PC-3 (cell line): ENCODE measurements at regions not wholly inside any gene's neighbourhood (a gene's known extent, or its start where the extent isn't known, plus 50 kb on each side); places are given as distances from the start of the nearest gene placed in this dataset.

Source experiments
- ATAC-seq: fragments of 200-7000 bp; cut with Tn5 transposase; 2 replicates; pipeline ENCODE4 v1.9.1; 2020; ENCODE audit warnings: mild to moderate bottlenecking, moderate library complexity
- BruUV-seq: library from RNA; stranded (reverse); fragments of 400-500 nt; replicated peaks from 2 replicates; lab custom pipeline; 2021; lab: Mats Ljungman, UMichigan
- CTCF ChIA-PET: fragments of 300-600 bp; sonication (Branson Sonifier 250); formaldehyde crosslinking; loops from one replicate; lab custom pipeline; 2022; ENCODE audit warnings: antibody characterized with exemption; lab: Charles Lee
- POLR2A ChIA-PET: fragments of 300-600 bp; sonication (Branson Sonifier 250); formaldehyde crosslinking; loops from one replicate; lab custom pipeline; 2022; ENCODE audit warnings: antibody characterized with exemption; ENCODE audit not compliant: unreplicated experiment; lab: Charles Lee
- DNase-seq: peaks from one replicate; pipeline ENCODE4 v3.0.0-alpha.2; 2015
- H2AFZ ChIP-seq: fragments of 300-600 bp; sonication (generic); 2 replicates; pipeline ENCODE4 v1.6.0; 2016; ENCODE audit warnings: antibody characterized with exemption, low read length
- H3F3A ChIP-seq: fragments of 300-600 bp; sonication (generic); one replicate; pipeline ENCODE4 v1.6.0; 2017; ENCODE audit warnings: antibody characterized with exemption, low read length, control low read depth, mild to moderate bottlenecking; ENCODE audit not compliant: unreplicated experiment
- H3K27ac ChIP-seq: fragments of 300-600 bp; sonication (generic); 2 replicates; pipeline ENCODE4 v1.5.1; 2016; ENCODE audit warnings: mild to moderate bottlenecking, low read length
- H3K27me3 ChIP-seq: fragments of 300-600 bp; sonication (generic); 2 replicates; pipeline ENCODE4 v1.6.1; 2016; ENCODE audit warnings: low read length, mixed read lengths
- H3K36me3 ChIP-seq: fragments of 300-600 bp; sonication (generic); 2 replicates; pipeline ENCODE4 v1.6.1; 2016; ENCODE audit warnings: low read depth, mixed run types, low read length, mixed read lengths
- H3K4me1 ChIP-seq: fragments of 300-600 bp; sonication (generic); 2 replicates; pipeline ENCODE4 v1.5.1; 2016; ENCODE audit warnings: low read length; ENCODE audit not compliant: insufficient read depth
- H3K4me2 ChIP-seq: fragments of 300-600 bp; sonication (generic); 2 replicates; pipeline ENCODE4 v1.6.0; 2016; ENCODE audit warnings: low read length
- H3K4me3 ChIP-seq: fragments of 300-600 bp; sonication (generic); 2 replicates; pipeline ENCODE4 v1.5.1; 2016; ENCODE audit warnings: mild to moderate bottlenecking, low read length, mixed read lengths
- H3K79me2 ChIP-seq: fragments of 300-600 bp; sonication (generic); 2 replicates; pipeline ENCODE4 v1.6.1; 2017; ENCODE audit warnings: low read length, mixed read lengths
- H3K9ac ChIP-seq: fragments of 300-600 bp; sonication (generic); 2 replicates; pipeline ENCODE4 v1.6.0; 2016; ENCODE audit warnings: mild to moderate bottlenecking, low read length
- H3K9me2 ChIP-seq: fragments of 300-600 bp; sonication (generic); replicated peaks from 2 replicates; pipeline ENCODE4 v1.6.1; 2016; ENCODE audit warnings: mixed run types, low read length, mixed read lengths
- H3K9me3 ChIP-seq: fragments of 300-600 bp; sonication (generic); 2 replicates; pipeline ENCODE4 v1.6.1; 2016; ENCODE audit warnings: low read length, mixed read lengths
- H4K20me1 ChIP-seq: fragments of 300-600 bp; sonication (generic); 2 replicates; pipeline ENCODE4 v1.6.1; 2016; ENCODE audit warnings: low read length, mixed read lengths
- CTCF ChIP-seq: fragments of 300-600 bp; sonication (generic); conservative IDR thresholded peaks from 2 replicates; pipeline ENCODE4 v1.5.1; 2017; ENCODE audit warnings: antibody characterized with exemption, low read depth, mild to moderate bottlenecking, low read length
- EZH2 ChIP-seq: fragments of 300-600 bp; sonication (generic); IDR thresholded peaks from one replicate; pipeline ENCODE4 v1.6.1; 2017; ENCODE audit warnings: antibody characterized with exemption, mild to moderate bottlenecking, low read length; ENCODE audit not compliant: unreplicated experiment
- EZH2phosphoT487 ChIP-seq: fragments of 300-600 bp; sonication (generic); IDR thresholded peaks from 2 replicates; pipeline ENCODE4 v1.6.1; 2018; ENCODE audit warnings: mild to moderate bottlenecking, antibody characterized with exemption, low read length, borderline replicate concordance
- intact Hi-C: fragments of 100-400 bp; cut with micrococcal nuclease; formaldehyde crosslinking; loops from 2 replicates; pipeline ENCODE4 v1.9.0; 2023

- ChIA-PET CTCF (no interaction called here), POLR2A (no interaction called here)
- Histone ChIP-seq H3K9me2 (no peaks in the 10 kb centered on the region), H3K4me1 (no peaks in the 10 kb centered on the region), H3K27me3 (no peaks in the 10 kb centered on the region), H4K20me1 (no peaks in the 10 kb centered on the region), H3K4me3 (no peak overlapping the region), H3K36me3 (no peaks in the 10 kb centered on the region), H3K9ac (no peak overlapping the region), H3K27ac (no peak overlapping the region), H3K9me3 (no peaks in the 10 kb centered on the region), H3K79me2 (no peaks in the 10 kb centered on the region), H3K4me2 (no peak overlapping the region), H3F3A (no peaks in the 10 kb centered on the region), H2AFZ (no peak overlapping the region)
- no peak for DNase-seq
- no peak for ATAC-seq
- no TSS peak for BruUV-seq
- no peak for TF ChIP-seq EZH2phosphoT487
- TF ChIP-seq CTCF = no peak
- no peak for TF ChIP-seq EZH2
- intact Hi-C loops = no loop called here
These were observed 173.5 kb upstream of the FMR1 start for GRCh38 chrX:147738265-147738664.

- H3K27me3 ChIP-seq = no peaks in the 10 kb centered on the region
- H3K4me2 ChIP-seq = no peak overlapping the region
- no TSS peak for BruUV-seq
- no peaks in the 10 kb centered on the region for H3K9me2 ChIP-seq
- ChIA-PET POLR2A (no interaction called here), CTCF (no interaction called here)
- TF ChIP-seq CTCF (no peak), EZH2 (no peak), EZH2phosphoT487 (no peak)
- no peak overlapping the region for H2AFZ ChIP-seq
- no peak for DNase-seq
- H3K4me1 ChIP-seq = no peaks in the 10 kb centered on the region
- H3K79me2 ChIP-seq = no peaks in the 10 kb centered on the region
- H3K4me3 ChIP-seq = no peak overlapping the region
- H3K36me3 ChIP-seq = no peaks in the 10 kb centered on the region
- no peak for ATAC-seq
- no peaks in the 10 kb centered on the region for H4K20me1 ChIP-seq
- H3F3A ChIP-seq = no peaks in the 10 kb centered on the region
- intact Hi-C loops = no loop called here
- H3K27ac ChIP-seq = no peak overlapping the region
- H3K9ac ChIP-seq = no peak overlapping the region
- no peaks in the 10 kb centered on the region for H3K9me3 ChIP-seq
These were observed 172.5 kb upstream of the FMR1 start for GRCh38 chrX:147739196-147739595.

GRCh38 chrX:147741776-147742175 lies 169.9 kb upstream of the FMR1 start:
- H3K9me3 ChIP-seq = no peaks in the 10 kb centered on the region
- H3F3A ChIP-seq = no peaks in the 10 kb centered on the region

More at GRCh38 chrX:147741776-147742175, 169.9 kb upstream of the FMR1 start:
- intact Hi-C loops = no loop called here
- H3K27me3 ChIP-seq = no peaks in the 10 kb centered on the region
- CTCF ChIA-PET = no interaction called here
- ATAC-seq (no peak), DNase-seq (no peak)
- POLR2A ChIA-PET = no interaction called here
- H3K27ac ChIP-seq = no peak overlapping the region
- no peak overlapping the region for H3K4me3 ChIP-seq
- no peak overlapping the region for H3K9ac ChIP-seq
- H3K9me2 ChIP-seq = no peaks in the 10 kb centered on the region
- H3K36me3 ChIP-seq = no peaks in the 10 kb centered on the region
- H3K4me1 ChIP-seq = no peaks in the 10 kb centered on the region
- TF ChIP-seq CTCF (no peak), EZH2phosphoT487 (no peak), EZH2 (no peak)
- no peaks in the 10 kb centered on the region for H3K79me2 ChIP-seq
- no peak overlapping the region for H2AFZ ChIP-seq
- H4K20me1 ChIP-seq = no peaks in the 10 kb centered on the region
- no peak overlapping the region for H3K4me2 ChIP-seq
- BruUV-seq = no TSS peak
